Hypothalamus (tissue), 51 donors: ENCODE measurements at regions not wholly inside any gene's neighbourhood (a gene's known extent, or its start where the extent isn't known, plus 50 kb on each side); places are given as distances from the start of the nearest gene placed in this dataset.
A peak's percentile ranks its signal among the peaks of the same experiment; 100 is the strongest.

Experiments used
- DNase-seq, 51 donors: peaks; one replicate each; lab custom pipeline; 2025; lab: John Stamatoyannopoulos, UW

DNA sequence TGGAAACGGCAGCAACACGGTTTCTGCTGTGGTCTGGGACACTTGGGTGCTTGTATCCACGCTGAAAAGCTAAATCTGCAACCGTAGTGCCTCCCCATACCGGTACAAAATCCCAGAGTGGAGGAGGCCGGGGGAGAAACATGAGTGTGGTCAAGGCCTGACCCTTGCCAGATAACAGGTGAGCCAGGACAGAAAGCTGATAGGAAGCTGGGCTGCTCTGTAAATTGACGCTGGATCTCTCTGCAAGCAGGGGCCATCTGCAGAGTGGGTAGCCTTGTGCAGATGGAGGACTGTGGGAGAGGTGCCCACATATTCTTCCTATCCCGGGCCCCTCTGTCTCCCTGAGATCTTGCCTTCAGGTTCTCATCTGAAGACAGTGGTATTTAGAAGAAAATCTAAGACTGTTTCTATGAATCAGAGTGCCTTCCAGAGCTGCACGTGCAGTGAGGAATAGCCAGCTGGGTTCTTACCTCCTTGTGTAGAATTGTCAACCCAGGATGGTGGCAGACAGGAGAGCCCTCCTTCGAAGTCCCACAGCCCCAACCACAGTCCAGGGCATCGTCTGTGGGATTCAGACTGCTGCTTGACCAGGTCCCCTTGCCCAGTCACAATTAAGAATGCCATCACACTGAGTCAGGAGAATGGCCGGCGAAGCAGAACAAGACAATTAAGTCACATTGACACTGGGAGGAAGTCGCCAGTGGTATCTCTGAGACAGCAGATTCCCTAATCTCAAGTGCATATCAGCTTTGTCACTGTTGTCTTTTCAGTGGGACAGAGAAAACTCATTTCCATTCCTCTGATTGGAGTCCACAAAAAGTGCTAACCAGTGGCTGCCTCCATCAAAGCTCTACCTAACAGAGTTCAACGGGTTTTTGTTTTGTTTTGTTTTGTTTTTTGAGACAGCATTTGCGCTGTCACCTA lies 100.0 kb upstream of the RIPOR2 start:
- DNase-seq = no peak

DNA sequence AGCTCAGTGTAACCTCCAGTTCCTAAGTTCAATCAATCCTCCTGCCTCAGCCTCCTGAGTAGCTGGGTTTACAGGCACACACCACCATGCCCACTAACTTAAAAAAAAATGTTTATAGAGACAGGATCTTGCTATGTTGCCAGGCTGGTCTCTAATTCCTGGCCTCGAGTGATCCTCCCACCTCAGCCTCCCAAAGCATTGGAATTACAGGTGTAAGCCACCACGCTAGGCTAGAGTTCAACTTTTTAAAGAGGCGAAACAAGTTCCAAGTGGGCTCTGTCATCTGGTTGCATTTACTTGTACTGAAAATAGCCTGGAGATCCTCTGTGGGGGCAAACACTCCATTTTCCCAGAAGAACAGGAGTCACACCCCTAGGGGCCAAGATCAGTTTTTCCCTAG lies 100.7 kb upstream of the RIPOR2 start:
- no peak for DNase-seq

DNA sequence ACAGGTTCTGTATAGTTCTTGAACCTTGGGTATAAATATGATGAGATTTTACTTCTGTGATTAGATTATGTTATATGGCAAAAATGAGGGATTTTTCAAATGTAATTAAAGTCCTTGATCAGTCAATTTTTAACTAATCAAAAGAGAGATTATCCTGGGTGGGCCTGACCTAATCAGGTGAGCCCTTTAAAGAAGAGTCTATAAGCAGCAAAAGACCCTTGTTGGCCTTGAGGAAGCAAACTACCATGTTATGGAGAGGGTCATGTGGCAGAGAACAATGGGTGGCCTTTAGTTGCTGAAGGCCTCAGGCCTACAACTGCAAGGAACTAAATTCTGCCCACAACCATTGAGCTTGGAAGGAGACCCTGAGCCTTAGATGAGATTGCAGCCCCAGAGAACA lies 102.5 kb upstream of the RIPOR2 start:
- DNase-seq = no peak

DNA sequence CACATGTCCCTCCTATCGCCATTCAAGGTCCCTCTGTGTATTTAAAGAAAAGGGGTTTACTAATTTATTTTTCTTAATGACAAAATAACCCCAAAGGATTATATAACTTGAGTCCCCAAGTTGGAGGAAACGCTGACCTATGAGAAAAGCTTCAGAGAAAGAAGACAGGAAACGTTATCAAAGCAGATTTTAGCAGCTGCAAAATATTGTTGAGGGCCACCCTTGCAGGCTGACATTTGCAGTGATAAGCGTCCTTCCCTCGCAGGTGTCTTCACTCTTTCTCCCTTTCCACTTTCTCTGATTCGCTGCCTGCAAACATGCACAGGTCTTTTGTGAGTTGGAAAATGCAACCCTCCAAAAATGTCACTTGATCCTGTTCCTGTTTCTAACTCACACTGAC lies 103.2 kb upstream of the RIPOR2 start:
- DNase-seq = no peak

DNA sequence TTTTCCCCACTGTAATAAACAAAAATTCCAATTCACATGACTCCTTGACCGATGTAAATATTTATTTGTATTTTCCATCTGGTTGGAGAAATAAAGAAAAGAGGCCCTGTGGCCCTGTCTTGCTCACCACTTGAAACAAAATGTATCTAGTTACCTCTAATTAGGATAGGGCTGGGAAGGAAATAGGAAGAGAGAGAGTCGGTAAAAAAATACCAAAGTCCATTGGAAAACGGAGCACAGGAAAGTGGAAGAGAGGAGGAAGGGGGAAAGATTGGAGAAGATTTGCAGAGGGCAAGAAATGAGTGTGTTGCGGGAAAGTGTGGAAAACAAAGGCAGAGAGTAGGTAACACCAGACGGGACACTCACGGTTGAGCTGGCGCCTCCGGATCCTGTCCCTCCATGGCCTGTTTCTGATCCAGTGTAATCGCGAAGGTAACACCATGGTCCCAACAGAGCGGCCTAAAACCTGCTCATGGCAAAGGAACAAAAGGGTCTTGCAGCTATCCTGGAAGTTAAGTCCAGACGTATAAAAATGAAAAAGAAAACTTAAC lies 105.8 kb upstream of the RIPOR2 start:
- no peak for DNase-seq

DNA sequence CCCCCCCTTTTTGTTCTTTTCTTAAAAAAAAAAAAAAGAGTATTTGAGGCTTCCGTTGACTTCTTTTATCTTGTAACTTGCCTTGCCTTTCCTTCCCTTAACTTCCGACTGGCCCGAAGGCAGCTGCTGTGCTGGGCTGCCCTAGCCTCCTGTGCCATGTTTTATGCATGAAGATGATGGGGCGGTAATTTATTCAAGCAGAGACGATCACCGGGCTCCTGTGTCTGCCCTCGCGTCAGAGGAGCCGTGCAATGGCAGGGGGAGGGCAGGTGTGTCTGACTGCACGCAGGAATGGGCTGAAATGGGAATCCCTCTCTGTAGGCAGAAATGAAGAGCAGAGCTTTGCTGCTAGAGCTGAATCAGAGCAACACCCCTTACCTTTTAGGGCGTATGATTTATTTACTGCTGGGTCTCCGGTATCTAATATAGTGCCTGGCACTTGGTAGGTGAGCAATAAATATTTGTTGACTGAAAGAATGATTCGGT lies 106.3 kb upstream of the RIPOR2 start:
- no peak for DNase-seq

DNA sequence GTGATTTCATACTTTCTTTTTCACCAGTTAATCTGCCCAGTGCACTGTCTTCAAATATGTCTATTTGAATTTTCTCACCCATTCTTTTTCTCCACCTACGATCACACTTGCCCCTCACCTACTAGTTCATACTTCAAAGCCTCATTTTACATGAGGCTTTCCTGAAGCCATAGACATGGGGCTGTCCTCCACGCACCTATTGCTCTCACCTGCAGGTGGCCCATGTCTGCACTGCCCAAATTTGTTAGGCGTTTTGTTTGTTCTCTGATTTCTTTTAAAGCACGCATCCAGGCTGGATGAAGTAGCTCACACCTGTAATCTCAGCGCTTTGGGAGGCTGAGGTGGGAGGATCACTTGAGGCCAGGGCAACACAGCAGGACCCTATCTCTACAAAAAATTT lies 106.8 kb upstream of the RIPOR2 start:
- DNase-seq = no peak

DNA sequence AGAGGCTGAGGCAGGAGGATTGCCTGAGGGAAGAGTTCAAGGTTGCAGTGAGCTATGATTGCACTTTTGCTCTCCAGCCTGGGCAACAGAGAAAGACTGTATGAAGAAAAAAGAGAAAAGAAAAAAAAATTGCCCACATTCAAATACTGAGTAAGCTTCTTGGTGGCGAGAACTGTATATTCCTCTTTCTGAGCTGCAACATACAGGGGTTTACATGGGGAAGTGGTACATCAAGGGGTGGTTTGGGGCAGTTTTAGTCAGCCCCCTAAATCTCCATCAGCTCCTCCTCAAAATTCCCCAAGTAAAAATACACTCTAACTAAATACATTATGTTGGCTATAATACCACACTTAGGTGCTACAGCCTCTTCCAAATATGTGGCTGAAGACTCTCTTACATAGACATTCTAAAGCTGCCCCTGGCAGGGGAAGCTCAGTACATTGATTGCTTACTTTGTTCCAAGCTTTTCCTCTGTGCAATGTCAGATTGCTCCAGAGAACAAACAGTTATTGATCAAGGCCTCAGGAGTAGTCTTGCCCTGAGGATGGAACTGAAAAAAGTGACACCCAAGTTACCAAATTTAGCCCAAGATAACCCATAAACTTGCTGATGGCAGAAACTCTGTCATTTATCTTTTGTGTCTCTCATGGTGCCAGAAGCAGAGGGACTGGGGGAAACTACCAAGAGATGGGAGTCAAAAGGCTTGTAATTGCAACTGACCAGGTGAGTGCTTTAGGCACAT lies 107.4 kb upstream of the RIPOR2 start:
- DNase-seq = no peak

DNA sequence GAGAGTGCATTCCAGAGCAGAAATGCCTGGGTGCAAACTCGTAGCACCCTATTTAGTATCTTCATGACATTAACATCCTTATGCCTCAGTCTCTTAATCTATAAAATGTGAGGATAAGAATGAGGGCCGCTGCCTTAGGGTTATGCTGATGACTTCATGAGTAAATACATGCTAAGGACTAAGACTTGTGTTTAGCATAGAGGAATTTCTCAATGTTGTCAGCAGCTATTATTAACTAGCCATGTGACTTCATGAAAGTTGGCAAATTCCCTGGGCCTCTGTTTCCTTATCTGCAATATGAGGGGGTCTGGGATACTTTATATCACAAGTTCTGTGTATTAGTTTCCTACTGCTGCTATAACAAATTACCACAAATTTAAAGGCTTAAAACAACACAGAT lies 108.1 kb upstream of the RIPOR2 start:
- DNase-seq = no peak

DNA sequence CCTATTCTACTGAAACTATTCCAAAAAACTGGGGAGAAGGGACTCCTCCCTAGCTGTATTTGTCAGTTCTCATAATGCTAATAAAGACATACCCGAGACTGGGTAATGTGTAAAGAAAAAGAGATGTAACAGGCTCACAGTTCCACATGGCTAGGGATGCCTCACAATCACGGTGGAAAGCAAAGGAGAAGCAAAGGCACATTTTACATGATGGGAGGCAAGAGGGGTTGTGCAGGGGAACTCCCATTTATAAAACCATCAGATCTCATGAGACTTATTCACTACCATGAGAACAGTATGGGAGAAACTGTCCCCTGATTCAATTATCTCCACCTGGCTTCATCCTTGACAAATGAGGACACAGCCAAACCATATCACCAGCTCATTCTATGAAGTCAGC lies 111.2 kb upstream of the RIPOR2 start:
- no peak for DNase-seq

DNA sequence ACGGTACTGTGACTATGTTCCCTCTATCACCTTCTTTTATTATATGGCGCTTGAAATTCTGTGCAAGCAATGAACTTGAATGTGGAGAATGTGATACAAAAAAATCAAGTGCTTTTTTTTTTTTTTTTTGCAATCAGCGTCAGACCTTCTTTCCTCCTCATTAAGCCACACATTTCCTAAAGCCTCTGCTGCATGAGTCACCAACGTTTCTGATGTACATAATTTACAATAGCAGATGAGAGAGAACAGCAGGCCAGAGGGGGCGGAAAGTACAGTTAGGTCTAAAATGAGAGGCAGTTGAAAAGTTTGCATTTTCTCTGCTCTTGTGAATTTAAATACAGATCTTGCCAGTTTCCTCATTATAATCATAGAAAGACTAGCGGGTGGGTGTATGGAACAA lies 114.6 kb upstream of the RIPOR2 start:
- DNase-seq = peak in 2 of 51 donors; percentile 22 to 44

DNA sequence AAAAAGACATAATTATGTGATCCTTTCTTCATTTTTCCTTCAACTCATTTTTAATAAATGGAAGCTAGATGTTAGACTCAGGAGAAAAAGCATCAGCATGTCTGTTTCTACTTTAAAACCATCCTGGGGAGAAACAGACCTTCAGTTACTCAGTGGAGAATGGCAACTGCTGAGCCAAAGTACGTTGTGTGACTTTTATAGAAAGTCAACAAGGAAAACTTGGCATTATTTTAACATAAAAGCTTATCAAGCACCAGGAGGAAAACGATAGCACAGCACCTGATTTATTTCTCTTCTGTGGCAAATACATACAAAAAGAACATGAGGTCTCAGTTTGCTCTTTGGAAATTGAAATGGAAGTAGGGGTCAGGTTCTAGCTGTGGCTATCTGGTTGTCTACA lies 115.3 kb upstream of the RIPOR2 start:
- no peak for DNase-seq

DNA sequence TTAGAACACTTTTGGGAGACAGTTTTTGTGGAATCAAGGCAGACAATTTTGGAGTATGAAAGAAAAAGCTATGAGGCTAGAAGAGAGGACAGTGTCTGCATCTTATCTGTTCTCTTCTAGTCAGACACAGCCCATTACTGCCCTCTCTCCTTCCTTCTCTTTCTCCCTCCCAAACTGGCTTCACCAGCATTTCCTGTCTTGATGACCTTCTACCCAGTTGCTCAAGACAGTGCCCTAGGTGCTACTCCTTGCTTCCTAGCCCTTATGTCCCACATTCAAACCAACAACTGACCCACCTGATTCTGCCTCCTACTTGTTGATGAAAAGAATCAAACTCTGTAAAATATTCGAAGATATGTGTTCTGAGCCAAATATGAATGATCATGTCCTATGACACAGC lies 116.4 kb upstream of the RIPOR2 start:
- DNase-seq = no peak

DNA sequence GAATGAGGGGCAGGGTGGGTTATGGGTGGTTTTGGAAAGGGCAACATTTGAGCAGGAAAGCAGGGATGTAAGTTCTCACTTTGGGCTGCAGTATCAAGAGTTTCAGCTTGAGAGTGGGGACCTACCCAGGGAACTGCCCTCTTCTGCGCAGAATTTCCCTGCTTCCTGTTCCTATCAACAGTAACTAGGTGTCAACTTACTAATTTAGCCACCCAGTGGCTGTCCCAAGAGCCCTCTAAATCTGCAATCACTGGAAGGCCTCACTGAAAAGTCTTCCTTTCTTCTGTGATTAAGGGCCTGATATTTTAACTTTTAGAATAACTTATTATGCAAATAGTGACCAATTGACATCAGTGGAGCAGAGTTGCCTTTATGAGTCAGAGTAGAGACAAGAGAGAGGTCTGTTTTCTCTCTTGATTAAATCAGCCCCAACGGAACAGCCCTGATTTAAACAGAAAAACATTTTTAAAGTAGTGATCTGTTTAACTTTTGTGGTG lies 118.2 kb upstream of the RIPOR2 start:
- DNase-seq = no peak

DNA sequence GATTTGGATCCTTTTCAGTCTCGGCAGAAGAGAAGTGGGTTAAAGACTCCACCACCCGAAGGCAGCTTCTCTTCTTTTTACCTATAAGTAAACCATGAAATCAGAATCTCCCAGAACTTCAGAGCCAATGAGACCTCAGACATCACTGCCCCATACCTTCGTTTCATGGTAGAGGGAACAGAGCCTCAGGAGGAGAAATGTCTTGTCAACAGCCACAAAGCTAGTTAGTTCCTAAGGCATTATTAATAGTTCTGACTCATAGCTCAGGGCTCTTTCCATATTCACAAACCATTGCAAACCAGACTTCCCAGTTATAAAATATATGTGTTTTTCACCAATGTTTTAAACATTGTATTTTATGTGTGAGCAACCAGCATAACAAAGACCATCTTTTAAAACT lies 118.7 kb upstream of the RIPOR2 start:
- DNase-seq = no peak

DNA sequence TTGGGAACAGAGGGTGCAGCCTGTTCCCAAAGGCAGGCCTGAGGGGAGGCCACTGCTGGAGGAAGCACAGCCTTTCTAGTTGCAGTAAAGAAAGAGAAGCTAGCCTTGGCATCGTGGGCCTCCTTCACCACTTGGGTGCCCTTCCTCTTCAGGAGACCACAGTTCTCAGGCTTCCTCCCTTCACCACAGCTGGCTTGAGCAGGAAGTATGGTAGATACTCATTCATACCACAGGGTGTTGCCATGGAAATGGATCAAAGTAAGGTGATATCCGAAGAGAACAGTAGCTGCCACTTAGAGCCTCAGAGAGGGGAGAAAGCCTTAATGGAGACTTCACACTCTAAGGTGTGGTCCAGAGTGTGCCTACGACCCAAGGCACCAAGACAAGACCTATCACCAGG lies 120.4 kb upstream of the RIPOR2 start:
- no peak for DNase-seq

DNA sequence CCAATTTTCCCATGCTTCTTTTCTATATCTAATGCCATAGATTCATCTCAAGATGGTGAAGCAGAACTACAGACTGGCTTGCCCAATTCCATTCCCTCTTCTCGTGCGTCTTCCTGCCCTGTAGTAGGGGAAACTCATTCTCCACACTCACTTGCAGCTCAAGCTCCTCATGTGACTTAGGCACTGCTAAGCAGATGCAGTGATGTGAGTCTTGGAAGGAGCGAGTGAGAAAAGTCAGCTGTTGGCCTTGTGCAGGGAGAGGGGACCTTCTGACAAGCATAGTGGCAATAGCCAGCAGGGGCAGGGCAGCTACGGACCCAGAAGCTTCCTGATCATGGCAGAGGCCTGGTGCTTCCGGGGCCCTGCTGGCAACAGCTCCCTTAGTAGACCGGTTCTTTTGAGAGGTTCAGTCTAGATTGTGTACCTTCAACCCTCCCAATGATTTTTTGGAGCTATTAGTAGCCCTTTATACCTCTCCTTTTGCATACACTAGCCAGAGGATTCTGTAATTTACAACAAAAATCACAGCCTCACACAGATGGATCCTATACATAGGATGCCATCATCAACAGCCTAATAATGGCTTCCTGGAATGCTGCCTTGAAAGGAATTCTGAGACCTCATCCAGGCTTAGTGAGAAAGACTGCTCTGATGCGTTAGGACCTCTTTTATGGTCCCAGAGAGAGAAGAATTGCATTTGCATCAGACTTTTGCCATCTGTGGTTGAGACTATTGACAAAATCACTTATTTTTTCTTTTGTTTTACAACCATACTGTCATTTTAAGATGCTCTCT lies 121.5 kb upstream of the RIPOR2 start:
- DNase-seq = no peak

DNA sequence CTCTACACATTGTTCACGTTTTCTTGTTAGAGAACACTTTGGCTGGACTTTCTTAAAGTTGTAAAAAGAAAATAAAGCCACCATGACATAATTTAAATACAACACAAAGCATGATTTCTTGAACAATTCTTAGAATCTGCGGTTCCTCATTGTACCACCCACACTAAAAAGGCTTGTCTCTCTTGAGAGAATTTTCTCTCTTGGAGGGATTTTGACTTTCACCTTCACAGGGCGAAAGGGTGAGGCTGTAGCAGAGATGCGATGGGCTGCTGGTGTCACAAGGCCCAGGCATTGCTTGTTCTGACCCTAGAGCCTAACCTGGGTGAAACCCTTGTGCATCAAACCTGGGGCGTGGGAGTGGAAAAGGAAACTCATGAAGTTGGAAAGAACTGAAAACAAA lies 122.7 kb upstream of the RIPOR2 start:
- DNase-seq = no peak

DNA sequence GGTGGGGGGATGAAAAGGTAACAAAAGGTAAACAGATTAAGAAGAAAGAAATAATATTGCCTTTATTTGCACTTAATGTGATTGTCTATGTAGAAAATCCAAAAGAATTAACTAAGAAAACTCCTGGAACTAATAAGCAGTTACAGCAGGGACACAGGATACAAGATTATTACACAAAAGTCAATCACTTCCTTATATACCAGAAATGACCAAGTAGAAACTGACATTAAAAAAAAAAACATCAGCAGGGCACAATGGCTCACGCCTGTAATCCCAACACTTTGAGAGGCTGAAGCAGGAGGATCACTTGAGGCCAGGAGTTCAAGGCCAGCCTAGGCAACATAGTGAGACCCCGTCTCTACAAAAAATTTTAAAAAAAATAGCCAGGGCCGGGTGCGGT lies 123.2 kb upstream of the RIPOR2 start:
- no peak for DNase-seq

DNA sequence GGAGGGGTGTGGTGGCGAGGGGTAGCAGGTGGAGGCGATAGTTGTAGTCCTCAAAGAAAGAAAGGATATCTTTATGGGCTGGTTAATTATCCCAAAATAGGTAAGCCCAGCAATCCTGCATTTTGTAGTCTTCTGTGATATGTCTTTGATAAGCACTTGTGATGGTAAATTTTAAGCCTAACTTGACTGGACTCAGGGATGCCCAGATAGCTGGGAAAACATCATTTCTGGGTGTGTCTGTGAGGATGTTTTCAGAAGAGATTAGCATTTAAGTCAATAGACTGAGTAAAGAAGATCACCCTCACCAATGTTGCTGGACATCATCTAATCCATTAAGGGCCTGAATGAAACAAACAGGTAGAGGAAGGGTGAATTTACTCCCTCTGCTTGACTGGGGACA lies 124.8 kb upstream of the RIPOR2 start:
- no peak for DNase-seq
